GM10248 (cell line): ENCODE measurements at regions not wholly inside any gene's neighbourhood (a gene's known extent, or its start where the extent isn't known, plus 50 kb on each side); places are given as distances from the start of the nearest gene placed in this dataset.

Source experiments
- CTCF ChIA-PET: fragments of 300-600 bp; sonication (Branson Sonifier 250); formaldehyde crosslinking; extraction: SDS; loops from one replicate; lab custom pipeline; 2021; ENCODE audit warnings: antibody characterized with exemption; lab: Yijun Ruan, JAX
- POLR2A ChIA-PET: fragments of 350-650 bp; sonication (Branson Sonifier 250); formaldehyde crosslinking; extraction: SDS; loops from one replicate; lab custom pipeline; 2020; ENCODE audit warnings: antibody characterized with exemption; lab: Yijun Ruan, JAX
- DNase-seq: peaks from one replicate; pipeline ENCODE4 v3.0.0; 2012; ENCODE audit errors: extremely low spot score
- TF ChIP-seq, protein P1 (sequence below): IDR thresholded peaks from 2 replicates; pipeline ENCODE4 v1.5.1; 2012; ENCODE audit warnings: mild to moderate bottlenecking, low read depth; ENCODE audit errors: extremely low read depth, missing control alignments, control extremely low read depth

DNA sequence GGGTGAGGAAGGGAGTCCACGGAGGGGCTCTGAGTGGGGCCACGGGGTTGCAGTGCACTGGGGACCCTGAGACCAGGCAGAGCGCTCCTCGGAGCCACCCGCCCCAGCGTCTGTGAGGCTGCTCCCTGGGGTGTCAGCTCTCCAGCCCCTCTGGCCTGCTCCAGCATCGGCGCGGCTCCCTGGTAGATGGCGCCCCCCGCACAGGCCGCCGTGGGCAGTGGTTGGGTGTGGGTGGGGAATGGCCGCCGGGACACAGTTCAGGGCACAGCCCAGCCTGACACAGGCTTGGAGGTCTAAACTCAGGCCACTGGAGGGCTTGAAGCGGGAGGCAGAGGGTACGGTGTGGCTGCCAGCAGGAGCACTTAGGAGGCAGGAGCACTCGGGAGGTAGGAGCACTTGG lies 222.6 kb upstream of the PPP2R2D start:
- POLR2A ChIA-PET, result no interaction called here
- CTCF ChIA-PET, result no interaction called here
- no peak for DNase-seq
- TF ChIP-seq, protein P1, sequence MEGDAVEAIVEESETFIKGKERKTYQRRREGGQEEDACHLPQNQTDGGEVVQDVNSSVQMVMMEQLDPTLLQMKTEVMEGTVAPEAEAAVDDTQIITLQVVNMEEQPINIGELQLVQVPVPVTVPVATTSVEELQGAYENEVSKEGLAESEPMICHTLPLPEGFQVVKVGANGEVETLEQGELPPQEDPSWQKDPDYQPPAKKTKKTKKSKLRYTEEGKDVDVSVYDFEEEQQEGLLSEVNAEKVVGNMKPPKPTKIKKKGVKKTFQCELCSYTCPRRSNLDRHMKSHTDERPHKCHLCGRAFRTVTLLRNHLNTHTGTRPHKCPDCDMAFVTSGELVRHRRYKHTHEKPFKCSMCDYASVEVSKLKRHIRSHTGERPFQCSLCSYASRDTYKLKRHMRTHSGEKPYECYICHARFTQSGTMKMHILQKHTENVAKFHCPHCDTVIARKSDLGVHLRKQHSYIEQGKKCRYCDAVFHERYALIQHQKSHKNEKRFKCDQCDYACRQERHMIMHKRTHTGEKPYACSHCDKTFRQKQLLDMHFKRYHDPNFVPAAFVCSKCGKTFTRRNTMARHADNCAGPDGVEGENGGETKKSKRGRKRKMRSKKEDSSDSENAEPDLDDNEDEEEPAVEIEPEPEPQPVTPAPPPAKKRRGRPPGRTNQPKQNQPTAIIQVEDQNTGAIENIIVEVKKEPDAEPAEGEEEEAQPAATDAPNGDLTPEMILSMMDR, result no peak

DNA sequence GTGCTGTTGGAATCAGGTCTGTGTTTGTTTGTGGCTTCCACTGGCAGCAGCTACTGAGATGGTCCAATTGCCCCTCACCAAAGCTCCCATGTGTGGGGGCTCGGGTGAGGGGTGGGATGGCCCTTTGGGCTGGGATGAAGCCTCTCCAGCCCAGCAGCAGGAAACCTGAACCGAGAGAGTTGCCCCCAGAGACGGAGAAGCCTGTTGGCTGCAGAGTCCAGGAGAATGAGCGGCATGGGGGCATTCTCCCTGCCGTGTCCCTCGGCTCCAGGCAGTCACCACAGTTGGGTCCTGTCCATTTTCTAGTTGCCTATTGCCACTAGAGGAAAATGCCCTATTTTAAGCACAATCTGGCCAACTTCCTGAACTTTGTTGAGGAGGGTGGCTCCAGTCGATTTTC lies 222.2 kb upstream of the PPP2R2D start:
- no peak for DNase-seq
- CTCF ChIA-PET, result no interaction called here
- POLR2A ChIA-PET, result no interaction called here
- TF ChIP-seq, protein P1, result no peak

DNA sequence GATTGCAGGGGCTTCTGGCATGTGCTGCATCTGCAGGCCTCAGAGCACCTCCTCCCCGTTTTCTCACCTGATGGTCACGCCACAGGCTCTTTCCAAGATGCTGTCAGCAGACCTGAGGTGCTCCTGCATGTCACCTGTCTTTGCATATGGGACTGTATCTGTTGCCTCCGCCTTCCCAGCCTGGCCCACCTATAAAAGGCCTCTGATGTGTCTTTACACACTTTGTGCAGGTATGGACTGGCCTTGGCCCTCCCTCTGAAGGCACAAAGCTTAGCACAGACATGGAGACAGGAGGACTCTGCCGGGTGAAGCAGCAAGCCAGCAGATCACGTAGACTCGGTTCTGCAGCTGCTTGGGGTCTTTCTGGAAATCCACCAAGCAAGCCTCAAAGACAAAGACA lies 220.9 kb upstream of the PPP2R2D start:
- ChIA-PET CTCF (no interaction called here), POLR2A (no interaction called here)
- no peak for DNase-seq
- TF ChIP-seq, protein P1, result no peak

DNA sequence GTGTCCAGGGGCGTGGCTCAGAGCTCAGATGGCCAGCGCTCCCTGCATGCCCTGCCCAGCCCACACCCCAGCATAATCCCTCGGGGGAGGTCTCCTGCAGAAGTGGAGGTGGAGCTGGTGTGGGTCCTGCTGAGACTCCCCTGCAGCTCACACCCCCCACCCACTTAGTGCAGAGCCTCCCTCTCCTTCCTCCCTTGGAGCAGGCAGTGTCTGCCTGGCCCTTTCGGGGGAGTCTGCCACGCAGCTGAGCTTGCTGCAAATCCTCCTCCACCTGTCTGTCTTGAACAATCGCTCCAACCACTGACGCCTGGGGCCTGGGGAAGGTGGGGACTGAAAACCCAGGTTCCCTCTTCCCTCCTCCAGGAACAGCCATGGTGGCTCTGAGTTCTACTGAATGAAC lies 219.7 kb upstream of the PPP2R2D start:
- no peak for DNase-seq
- CTCF ChIA-PET, result interaction anchor here (1.0 kb wide), 1 partner anchor 17 kb away, joined by 3 read pairs; no protein-coding TSS in a partner anchor
- TF ChIP-seq, protein P1, result no peak
- POLR2A ChIA-PET, result no interaction called here

DNA sequence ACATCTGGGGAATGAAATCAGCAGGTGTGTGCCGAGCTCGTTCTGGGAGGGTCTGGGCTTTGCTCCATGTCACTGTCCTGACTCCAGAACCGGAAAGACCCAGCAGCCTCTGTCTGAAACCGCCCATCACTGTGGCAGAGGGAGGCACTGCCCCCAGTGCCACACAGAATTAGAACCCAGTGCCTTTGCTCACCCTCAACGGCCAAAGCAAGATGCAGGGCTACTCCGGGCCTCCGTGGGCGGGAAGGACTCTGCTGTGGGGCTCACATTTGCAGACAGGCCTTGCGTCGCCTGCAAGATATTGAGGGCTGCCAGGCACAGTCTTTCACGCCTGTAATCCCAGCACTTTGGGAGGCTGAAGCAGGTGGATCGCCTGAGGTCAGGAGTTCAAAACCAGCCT lies 219.2 kb upstream of the PPP2R2D start:
- POLR2A ChIA-PET, result no interaction called here

DNA sequence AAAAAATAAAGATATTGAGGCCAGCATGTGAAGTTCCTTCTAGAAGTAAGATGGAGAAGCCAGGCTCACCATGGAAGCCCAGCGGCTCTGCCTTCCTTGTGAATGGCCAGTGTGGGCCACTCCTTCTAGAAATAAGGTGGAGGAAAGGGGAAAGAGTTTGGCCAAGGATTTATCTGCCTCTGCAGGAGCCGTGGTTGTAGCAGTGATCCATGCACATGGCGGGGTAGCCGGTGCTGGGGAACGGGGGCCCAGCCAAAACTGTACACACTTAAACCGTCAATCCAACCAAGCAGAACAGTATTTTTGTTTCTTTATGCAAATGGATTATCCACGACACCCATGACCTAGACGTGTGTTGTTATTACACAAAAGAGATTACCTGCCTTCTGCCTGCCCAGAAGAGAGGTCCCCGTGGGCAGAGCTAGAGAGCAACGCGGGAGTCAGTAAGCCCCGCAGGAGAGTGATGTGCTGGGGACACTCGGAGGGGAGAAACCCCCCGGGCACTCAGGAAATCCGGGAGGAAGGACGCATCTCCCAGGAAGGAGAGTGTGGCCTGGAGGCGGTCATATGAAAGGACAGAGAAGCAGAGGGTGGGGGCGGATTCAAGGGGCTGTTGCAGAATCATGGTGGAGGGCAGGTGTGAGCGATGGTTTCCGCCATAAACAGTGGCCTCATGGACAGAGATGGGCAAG lies 218.4 kb upstream of the PPP2R2D start:
- TF ChIP-seq, protein P1, result no peak
- POLR2A ChIA-PET, result no interaction called here
- no peak for DNase-seq
- CTCF ChIA-PET, result no interaction called here

More for the DNA sequence above, 219.2 kb upstream of the PPP2R2D start:
- DNase-seq, result no peak
- CTCF ChIA-PET, result interaction anchor here (1.0 kb wide), 1 partner anchor 18 kb away, joined by 3 read pairs; no protein-coding TSS in a partner anchor
- TF ChIP-seq, protein P1, result no peak
